BE2C (cell line): ENCODE measurements at regions not wholly inside any gene's neighbourhood (a gene's known extent, or its start where the extent isn't known, plus 50 kb on each side); places are given as distances from the start of the nearest gene placed in this dataset.
A peak's percentile ranks its signal among the peaks of the same experiment; 100 is the strongest.

ENCODE experiments used
- DNase-seq: peaks from one replicate; pipeline ENCODE4 v3.0.0-alpha.2; 2020
- H3K27me3 ChIP-seq: fragments of 250-450 bp; sonication (Bioruptor Pico); 2 replicates; pipeline ENCODE4 v1.5.1; 2020; ENCODE audit warnings: mild to moderate bottlenecking
- H3K36me3 ChIP-seq: fragments of 250-450 bp; sonication (Bioruptor Pico); 2 replicates; pipeline ENCODE4 v1.5.1; 2020; ENCODE audit warnings: mild to moderate bottlenecking
- H3K4me1 ChIP-seq: fragments of 250-450 bp; sonication (Bioruptor Pico); 2 replicates; pipeline ENCODE4 v1.5.1; 2020
- H3K4me3 ChIP-seq: 2 replicates; pipeline ENCODE4 v1.5.1; 2011; ENCODE audit warnings: low read depth, low read length
- H3K9me3 ChIP-seq: fragments of 250-450 bp; sonication (Bioruptor Pico); 2 replicates; pipeline ENCODE4 v1.5.1; 2020
- TF ChIP-seq, protein P1 (sequence below): IDR thresholded peaks from 2 replicates; pipeline ENCODE4 v1.5.1; 2012; ENCODE audit warnings: mild to moderate bottlenecking, low read depth, low read length

DNA sequence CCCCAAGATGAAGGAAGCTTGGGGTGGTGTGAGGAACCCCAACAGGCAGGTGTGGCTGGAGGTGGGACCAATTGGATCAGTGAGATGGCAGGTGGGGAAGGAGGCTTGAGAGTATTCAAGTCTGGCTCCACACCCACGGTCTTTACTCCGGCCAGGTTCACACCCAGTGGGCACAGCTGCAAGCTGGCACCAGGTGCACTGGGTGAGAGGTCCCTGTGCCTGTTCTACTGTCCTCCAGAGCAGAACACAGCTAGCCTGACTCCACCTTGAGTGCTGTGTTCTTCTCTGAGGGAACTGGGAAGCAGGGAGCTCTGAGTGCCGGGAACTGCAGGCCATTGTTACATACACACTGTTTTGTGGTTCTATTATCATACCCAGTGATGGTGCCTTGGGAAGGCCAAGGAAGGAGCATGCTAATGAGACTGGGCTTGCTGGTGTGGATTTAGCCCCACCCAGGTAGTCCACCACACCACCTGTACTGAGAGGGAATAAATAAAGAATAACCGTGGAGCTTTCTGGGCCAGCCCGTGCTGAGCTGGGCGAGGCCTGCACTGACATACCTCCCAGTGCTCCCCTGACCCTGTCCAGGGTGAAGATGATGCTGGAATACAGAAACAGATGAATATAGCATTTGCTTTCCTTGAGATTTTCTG is 93.4 kb downstream of the ABHD5 start:
- DNase-seq, result no peak
- no peaks in the 10 kb centered on the region for H3K9me3 ChIP-seq
- H3K27me3 ChIP-seq, result no peaks in the 10 kb centered on the region
- H3K4me3 ChIP-seq, result no peak overlapping the region
- H3K4me1 ChIP-seq, result peaks cover 13% of the 10 kb centered on the region
- H3K36me3 ChIP-seq, result no peaks in the 10 kb centered on the region
- TF ChIP-seq, protein P1, sequence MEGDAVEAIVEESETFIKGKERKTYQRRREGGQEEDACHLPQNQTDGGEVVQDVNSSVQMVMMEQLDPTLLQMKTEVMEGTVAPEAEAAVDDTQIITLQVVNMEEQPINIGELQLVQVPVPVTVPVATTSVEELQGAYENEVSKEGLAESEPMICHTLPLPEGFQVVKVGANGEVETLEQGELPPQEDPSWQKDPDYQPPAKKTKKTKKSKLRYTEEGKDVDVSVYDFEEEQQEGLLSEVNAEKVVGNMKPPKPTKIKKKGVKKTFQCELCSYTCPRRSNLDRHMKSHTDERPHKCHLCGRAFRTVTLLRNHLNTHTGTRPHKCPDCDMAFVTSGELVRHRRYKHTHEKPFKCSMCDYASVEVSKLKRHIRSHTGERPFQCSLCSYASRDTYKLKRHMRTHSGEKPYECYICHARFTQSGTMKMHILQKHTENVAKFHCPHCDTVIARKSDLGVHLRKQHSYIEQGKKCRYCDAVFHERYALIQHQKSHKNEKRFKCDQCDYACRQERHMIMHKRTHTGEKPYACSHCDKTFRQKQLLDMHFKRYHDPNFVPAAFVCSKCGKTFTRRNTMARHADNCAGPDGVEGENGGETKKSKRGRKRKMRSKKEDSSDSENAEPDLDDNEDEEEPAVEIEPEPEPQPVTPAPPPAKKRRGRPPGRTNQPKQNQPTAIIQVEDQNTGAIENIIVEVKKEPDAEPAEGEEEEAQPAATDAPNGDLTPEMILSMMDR, result no peak

- no peak overlapping the region for H3K4me3 ChIP-seq
- no peaks in the 10 kb centered on the region for H3K36me3 ChIP-seq
- no peaks in the 10 kb centered on the region for H3K27me3 ChIP-seq
- DNase-seq, result no peak
- H3K4me1 ChIP-seq, result peaks cover 13% of the 10 kb centered on the region
- no peaks in the 10 kb centered on the region for H3K9me3 ChIP-seq
- TF ChIP-seq, protein P1, result no peak
Observed at GRCh38 chr3:43784640-43785011, 93.9 kb downstream of the ABHD5 start.

DNA sequence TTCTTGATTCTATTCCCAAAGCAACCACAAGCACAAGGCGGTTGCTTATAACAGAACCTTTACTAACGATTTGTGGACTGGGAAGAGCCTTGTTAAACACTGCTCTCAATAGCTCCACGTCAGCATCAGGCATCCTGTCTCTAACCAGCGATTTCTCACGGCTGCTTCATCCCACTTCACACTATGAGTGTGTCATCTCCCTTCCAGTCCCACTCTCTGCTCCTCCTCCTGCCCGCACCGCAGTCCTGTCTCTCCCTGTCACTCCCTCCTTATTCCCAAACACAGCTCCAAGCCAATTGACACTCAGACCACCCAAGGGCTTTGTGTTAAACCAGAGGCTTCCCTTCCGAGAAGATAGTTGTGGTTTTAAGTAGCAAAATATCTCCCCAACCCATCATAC is 94.8 kb downstream of the ABHD5 start:
- TF ChIP-seq, protein P1, result no peak
- Histone ChIP-seq H3K36me3 (no peaks in the 10 kb centered on the region), H3K4me3 (no peak overlapping the region), H3K4me1 (peaks cover 13% of the 10 kb centered on the region), H3K27me3 (no peaks in the 10 kb centered on the region), H3K9me3 (no peaks in the 10 kb centered on the region)
- no peak for DNase-seq

DNA sequence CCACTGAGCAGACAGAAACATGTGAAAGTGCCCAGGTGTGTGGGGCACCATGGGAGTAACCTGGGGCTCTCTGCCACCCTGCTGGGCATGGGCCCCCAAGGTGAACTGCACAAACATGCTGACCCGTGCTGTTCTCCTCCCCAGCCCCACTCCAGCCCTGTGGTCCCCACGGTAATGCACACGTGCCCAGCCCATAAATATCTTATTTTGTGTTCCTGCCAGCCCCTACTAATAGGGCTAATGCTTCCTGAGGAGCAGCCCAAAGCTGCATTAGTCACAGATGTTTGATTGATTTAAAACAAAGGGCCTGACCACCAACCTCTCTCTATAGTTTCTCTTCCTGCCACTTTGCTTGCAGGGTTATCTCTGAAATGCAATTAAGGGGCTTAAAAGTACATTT is 95.4 kb downstream of the ABHD5 start:
- DNase-seq, result peak; percentile 73
- no peak overlapping the region for H3K4me3 ChIP-seq

GRCh38 chr3:43786526-43787305 is 96.0 kb downstream of the ABHD5 start:
- no peaks in the 10 kb centered on the region for H3K36me3 ChIP-seq
- H3K4me3 ChIP-seq, result no peak overlapping the region
- no peaks in the 10 kb centered on the region for H3K27me3 ChIP-seq
- H3K9me3 ChIP-seq, result no peaks in the 10 kb centered on the region
- peaks cover 13% of the 10 kb centered on the region for H3K4me1 ChIP-seq
- peak; percentile 66 for DNase-seq
- TF ChIP-seq, protein P1, result no peak

More for the DNA sequence above, 95.4 kb downstream of the ABHD5 start:
- TF ChIP-seq, protein P1, result no peak
- H3K4me1 ChIP-seq, result peaks cover 13% of the 10 kb centered on the region
- no peaks in the 10 kb centered on the region for H3K9me3 ChIP-seq
- no peaks in the 10 kb centered on the region for H3K36me3 ChIP-seq
- H3K27me3 ChIP-seq, result no peaks in the 10 kb centered on the region

DNA sequence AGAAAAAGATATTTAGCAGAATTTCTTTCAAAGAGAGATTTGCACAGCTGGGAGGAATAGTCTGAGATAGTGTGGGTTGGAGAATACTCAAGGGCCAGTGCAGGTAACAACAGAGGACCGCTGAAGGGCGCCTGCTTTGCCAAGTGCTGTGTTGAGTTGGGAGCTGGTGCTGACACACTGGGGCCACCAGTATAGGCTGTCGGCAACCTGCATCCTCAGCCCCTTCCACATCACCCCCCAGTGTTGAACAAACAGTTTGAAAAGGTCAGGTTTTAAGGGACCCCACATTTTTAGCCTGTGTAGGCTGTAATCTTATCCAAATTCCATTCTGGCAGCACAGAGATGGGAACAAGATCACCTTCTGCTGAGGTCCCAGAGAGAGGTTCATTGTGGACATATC is 96.6 kb downstream of the ABHD5 start:
- Histone ChIP-seq H3K9me3 (no peaks in the 10 kb centered on the region), H3K27me3 (no peaks in the 10 kb centered on the region), H3K36me3 (no peaks in the 10 kb centered on the region), H3K4me3 (no peak overlapping the region), H3K4me1 (peaks cover 13% of the 10 kb centered on the region)
- TF ChIP-seq, protein P1, result no peak
- DNase-seq, result no peak
